GM19452 (cell line): ENCODE measurements at regions not wholly inside any gene's neighbourhood (a gene's known extent, or its start where the extent isn't known, plus 50 kb on each side); places are given as distances from the start of the nearest gene placed in this dataset.
"Not testable (repeated sequence)": the region's sequence is repeated elsewhere in the genome, so short reads cannot be mapped to it uniquely, and the experiment has no call there.

Experiments used
- ATAC-seq: cut with Tn5 transposase; IDR thresholded peaks from one replicate; pipeline ENCODE4 v1.9.1; 2021; ENCODE audit not compliant: unreplicated experiment

DNA sequence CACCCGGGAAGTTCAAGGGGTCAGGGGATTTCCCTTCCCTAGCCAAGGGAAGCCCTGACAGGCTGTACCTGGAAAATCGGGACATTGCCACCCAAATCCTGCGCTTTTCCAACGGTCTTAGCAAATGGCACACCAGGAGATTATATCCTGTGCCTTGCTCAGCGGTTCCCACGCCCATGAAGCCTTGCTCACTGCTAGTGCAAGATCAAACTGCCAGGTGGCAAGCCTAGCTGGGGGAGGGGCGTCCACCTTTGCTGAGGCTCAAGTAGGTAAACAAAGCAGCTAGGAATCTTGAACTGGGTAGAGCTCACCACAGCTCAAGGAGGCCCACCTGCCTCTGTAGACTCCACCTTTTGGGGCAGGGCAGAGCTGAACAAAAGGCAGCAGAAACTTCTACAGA lies 1794.5 kb downstream of the PCDH9 start:
- ATAC-seq: no peak

DNA sequence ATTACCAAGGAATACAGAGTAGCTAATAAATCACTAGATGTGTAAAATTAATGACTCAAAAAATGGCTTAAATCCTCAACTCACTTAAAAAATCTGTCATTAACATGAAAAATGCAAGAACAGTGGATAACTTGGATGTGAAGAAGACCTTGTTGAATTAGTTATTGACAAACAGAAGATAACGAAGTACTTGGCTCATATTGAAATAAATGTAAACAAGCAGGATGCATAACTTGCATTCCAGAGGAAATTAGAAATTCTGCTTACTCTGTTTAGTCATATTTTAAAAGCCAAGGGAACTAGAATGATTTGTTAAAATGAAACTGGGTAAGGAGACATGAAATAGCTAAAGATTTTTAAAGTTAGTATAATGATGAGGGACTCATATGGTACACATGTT lies 1812.2 kb downstream of the PCDH9 start:
- ATAC-seq: no peak

DNA sequence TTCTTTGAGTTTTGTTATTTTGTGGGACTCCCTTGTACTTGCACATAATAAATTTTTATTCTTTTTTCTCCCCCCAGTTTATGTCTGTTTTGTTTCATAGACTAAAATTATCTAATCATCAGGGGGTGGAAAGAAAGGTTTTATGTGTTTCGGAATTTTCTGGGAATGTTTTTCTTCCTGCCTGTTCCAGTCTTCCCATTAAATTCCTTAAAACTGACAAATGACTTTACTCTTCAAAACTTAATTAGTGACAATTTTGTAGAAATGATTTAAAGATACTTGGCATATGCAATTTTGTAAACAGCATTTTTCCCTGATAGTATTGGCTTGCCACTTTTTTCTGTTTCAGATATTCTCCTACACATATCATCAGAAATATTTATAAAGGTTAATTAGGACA lies 1813.4 kb downstream of the PCDH9 start:
- no peak for ATAC-seq

DNA sequence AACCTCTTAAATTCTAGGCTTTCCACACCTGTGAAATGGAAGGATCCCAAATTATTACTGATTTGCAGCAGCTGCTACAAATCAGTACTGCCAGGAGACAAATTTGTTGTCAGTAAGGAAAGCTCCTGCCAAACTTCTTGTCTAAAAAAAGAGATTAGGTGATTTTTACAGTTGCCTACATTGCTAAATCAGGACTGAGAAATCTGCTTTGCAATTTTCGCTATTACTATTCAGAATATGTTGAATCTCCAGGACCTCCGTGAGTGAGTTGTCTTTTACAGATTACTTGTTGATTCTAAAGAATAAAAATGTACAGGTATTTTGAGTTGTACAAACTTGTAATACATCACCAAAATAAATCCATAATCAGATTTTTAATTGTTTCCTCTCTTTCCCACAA lies 1815.9 kb downstream of the PCDH9 start:
- no peak for ATAC-seq

DNA sequence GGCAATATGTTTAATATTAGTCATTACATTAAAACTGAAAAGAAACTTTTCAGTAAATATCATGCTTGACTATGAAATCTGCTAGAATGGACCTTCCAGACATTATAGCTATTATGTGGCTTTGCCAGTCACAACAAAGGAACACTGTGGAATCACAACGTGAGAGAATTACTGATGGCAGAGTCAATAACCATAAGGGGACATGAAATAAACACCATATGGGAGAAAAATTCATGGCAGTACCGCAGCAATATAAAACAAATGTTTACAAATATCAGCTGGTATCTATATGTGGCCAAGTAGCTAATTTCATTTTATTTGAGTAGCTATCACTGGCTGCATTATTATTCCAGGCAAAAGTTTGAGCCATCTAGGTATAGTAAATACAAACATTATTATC lies 1818.6 kb downstream of the PCDH9 start:
- no peak for ATAC-seq

DNA sequence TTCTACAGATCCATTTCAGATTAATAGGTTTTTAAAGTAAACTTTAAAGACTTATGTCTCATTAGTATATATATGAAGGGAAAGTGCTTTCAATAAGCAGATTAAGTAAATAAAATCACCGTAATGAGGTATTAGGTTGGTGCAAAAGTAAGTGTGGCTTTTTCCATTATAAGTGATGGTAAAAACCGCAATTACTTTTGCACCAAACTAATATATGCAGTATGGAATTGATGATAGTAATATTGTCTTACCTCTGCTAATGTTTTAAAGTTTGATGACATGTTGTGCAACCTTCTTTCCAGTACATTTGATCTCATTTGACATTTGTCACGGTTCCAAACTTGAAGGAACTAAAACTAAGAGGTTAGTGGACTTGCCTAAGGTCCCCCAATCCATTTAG lies 1819.3 kb downstream of the PCDH9 start:
- no peak for ATAC-seq

DNA sequence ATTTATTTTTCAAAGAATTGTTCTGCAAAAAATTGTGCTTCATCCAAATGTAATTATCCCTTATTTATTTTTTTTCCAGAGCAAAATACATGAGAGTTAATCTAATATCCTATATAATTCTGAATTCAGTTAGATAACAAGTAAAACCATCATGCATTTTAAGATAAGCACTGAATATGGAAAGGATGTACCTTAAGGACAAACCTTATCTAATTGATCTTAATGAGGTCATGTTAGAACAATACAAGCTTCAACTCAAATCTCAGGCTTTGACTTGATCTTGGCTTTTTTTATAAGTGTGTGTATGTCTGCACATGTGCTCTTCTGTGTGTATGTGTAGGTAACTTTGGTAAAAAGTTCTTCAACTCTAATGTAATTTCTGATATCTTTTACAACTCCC lies 1828.8 kb downstream of the PCDH9 start:
- no peak for ATAC-seq

DNA sequence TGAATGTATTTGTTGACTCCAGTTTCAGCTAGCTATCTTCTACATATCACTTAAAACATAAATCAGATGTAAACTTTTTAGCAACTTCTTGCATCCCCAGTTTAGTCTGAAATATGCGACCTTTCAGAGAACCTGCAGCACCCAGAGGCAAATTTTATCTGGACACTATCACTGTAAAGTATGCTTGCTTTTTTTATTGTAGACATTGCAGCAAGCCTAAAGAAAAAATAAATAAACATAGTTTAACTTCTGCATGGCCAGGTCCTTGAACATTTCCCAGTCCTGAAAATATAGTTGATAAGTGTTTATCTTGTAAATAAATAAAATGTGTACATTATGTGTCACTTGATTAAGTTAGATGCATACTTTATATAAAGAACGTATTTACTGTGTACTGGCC lies 1829.4 kb downstream of the PCDH9 start:
- ATAC-seq: no peak

DNA sequence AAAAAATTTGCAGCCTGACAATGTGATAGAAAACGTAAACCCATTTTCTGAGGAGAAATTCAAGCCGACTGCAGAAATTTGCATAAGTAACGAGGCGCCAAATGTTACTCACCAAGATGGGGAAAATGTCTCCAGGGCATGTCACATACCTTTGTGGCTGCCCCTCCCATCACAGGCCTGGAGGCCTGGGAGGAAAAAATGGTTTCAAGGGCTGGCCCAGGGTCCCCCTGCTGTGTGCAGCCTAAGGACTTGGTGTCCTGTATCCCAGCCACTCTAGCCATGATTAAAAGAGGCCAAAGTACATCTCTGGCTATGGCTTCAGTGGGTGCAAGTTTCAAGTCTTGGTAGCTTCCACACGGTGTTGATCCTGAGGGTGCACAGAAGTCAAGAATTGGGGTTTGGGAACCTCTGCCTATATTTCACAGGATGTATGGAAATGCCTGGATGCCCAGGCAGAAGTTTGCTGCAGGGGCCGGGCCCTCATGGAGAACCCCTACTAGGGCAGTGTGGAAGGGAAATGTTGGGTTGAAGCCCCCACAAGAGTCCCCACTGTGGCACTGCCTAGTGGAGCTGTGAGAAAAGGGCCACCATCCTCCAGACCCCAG lies 1842.3 kb downstream of the PCDH9 start:
- no peak for ATAC-seq

DNA sequence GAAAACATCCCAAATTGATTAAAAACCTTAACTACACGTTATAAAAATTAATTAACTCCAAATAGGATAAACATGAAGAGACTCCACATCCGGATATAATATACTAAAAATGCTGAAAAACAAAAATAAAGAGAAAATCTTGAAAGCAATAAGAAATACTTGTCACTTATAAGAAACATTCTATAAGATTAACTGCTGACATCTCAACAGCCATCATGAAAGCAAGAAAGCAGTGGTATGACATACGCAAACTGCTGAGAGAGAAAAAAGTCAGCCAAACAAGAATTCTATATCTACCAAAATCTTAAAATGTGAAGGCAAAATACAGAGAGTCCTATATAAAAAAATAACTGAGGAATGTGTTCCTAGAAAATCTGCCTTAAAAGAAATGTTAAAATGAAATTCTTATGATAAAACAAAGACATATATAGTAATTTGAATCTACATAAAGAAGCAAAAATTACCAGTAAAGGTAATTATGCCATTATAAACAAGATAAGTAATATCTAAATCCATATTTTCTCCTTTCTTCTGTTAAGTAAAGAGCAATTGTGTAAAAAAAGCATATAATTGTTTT lies 1851.1 kb downstream of the PCDH9 start:
- no peak for ATAC-seq

DNA sequence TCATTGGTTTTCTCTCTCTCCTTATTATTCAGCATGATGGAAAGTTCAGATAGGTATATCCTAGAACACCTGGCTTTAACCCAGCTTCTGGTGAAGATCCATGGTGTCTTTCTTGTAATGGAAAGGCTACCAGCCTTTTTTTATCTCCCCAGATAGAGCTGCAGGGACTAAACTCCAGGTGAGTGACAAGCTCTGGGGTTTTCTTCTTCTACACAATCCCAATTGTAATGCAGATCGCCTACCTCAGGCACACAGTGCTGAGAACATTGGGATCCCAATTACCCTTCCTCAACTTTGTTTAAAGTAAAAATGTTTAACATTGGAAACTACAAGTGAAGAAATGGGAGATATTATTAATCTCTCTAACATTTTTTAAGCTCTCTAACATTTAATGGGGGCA lies 1851.7 kb downstream of the PCDH9 start:
- ATAC-seq: no peak

DNA sequence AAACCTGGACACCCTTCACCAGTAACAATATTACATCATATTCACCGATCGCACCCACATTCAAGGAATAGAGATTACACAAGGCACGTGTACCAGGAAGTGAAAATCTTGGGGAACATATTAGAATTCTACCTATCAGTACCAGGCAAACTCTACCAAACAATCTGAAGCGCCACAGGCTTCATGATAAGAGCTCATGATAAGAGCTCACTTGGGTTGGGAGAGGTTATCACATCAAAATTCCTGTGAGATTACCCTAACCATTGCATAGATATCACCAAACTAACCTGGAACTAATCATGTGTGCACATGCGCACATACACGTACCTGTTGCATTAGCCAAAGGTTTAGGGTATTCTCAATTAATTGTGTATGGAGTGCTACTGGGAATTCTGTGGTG lies 1861.3 kb downstream of the PCDH9 start:
- no peak for ATAC-seq

DNA sequence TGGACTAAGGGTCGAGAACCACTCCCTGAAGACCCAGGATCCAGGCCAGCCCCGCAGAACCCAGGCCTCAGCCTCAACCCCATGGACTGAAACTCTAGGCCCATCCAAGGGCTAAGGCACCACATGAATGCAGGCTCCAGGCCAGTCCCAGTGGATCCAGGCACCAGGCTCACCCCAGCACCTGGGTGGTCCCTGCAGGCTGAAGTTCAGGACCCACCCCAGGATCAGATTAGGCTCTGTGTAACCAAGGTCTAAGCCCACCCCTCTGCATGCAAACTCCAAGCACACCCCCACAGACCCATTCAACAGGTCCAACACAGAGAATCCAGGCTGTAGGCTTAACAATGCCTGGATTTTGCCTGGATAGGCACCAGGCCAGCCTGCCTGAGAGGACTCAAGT lies 1876.2 kb downstream of the PCDH9 start:
- ATAC-seq: no peak

DNA sequence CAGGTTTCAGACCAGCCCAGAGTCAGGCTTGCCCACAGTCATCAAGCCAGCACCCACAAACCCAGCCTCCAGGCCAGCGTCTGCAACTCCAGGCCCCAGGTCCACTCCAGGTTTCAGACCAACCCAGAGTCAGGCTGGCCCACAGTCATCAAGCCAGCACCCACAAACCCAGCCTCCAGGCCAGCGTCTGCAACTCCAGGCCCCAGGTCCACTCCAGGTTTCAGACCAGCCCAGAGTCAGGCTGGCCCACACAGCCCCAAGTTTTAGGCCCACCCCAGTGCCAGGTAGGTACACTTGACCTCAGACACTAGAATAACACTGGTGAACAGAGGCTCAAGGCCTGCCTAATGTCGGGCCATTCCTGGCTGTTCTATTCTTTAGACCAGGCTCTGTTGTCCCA lies 1877.0 kb downstream of the PCDH9 start:
- not testable (repeated sequence) for ATAC-seq

DNA sequence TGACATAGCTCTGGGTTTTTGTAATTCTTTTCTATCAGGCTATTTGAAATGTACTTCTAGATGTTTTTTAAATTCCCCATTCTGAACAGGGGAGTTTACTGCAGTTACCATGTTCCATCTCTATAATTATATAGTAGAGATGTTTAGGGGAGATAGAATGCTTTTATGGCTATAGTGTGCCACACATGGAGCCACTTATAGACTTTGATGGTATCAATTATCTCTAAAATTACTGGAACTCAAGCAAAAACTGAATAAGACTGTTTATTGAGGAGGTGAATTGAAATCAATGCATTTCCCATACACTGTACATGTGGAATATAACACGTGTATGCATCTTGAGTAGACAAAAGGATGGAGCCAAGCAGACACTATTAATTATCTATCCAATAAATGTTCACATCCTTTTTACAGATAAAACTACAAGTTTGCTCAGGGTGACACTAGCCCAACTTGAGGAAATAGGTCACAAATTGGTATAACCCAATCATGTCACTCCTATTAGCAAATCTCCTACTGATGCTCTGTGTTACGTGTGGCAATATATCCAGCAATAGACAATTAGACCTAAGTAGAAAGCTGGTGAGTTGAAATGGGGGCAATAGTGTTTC lies 1882.6 kb downstream of the PCDH9 start:
- ATAC-seq: no peak

DNA sequence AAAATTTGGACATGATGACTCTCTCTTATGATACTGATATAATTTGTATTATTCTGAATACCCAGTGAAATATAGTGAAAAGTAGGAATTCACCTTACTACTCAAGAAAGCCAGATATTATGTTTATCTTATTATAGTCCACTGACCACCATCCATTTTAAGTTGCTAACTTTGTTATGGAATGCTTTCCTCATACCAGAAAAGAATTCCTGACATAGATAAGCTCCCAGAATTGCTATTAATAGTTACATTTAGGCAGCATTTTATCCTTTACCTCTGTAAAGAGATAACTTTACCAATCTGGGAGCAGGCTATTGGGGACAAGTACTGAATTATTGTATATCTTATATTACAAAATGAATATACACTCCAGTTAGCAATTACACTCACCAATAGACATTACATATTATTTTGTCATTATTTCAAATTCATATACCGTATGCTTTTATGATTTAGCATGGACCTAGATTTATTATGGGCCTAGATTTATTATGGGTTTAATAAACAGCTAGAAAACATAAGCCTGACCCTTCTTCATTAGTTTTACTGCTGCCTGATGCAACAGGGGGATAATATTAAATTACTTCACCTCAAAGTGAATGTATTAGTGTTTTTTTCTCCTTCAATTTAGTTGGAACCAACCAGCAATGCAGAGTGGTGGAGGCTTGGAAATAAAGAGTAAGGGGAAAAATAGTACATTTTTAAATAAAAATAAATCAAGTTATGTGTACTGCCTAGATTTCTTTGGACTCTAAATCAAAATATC lies 1886.1 kb downstream of the PCDH9 start:
- no peak for ATAC-seq

DNA sequence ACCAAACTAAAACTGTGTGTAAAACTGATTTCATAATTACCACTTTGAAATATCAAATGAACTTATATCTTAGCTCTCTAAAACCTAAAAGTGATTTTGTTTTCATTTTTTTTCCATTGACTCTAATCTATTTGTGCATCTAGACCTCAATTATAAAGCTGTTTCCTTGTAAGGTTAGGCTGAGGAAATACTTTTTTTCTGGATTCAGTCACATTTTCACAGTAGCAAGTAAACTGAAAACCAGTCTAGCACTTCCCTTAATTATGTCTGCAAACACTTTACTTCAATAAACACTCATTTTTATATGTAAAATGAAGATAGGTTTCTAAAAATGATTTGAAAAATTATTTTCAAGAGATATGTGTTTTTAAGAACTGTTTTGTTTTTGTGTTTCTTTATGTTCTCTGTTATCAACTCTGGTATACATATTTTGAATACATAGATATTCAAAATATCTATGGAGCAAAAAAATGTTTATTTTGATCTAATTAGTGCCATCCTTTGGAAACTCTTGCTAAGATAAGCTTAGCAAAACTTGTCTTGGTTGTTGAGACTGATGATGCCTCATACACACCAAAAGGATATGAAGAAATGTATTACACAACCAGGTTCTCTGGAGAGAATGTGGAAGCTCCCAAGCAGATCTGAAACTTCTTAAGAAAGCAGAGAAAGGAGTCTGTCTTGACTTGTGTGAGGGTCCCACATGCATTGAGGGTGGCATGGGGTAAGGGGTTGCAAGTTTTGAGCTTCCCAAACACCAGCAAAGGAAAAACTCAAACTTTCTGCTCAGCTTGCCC lies 1887.4 kb downstream of the PCDH9 start:
- no peak for ATAC-seq

DNA sequence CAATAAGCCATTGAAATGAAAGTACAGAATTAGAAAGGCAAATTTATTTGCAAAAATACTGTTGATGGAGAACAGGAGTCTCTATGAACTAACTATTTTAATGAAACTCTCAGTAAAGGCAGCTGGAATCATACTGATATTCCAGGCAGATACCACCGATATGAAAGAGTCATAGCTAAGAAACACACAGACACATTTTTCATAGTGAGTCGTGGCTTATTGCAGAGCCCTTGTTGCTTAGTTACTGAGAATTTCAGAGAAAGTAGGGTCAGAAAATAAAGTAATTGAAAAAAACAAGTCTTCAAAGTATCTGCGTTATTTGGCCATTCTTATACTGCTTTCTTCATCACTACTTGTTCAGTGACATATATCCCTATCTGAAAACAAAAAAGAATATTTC lies 1890.9 kb downstream of the PCDH9 start:
- ATAC-seq: no peak

DNA sequence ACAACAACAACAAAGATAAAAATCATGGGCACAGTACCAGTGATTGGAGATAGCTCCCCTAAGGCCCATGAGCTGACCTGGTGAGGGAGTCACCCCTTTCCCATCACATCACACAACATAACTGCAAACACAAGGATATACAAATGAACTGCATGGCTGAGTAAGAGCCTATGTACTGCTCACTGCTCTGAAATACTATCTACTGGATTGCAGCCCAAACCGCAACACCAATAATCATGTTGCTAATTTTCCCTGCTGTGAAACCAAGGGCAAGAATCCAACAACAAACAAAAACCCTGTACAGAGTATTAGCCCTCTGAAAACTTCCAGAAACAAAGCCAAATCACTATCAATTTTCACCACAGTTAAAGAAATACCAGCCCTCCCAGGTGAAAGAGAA lies 1893.2 kb downstream of the PCDH9 start:
- no peak for ATAC-seq

DNA sequence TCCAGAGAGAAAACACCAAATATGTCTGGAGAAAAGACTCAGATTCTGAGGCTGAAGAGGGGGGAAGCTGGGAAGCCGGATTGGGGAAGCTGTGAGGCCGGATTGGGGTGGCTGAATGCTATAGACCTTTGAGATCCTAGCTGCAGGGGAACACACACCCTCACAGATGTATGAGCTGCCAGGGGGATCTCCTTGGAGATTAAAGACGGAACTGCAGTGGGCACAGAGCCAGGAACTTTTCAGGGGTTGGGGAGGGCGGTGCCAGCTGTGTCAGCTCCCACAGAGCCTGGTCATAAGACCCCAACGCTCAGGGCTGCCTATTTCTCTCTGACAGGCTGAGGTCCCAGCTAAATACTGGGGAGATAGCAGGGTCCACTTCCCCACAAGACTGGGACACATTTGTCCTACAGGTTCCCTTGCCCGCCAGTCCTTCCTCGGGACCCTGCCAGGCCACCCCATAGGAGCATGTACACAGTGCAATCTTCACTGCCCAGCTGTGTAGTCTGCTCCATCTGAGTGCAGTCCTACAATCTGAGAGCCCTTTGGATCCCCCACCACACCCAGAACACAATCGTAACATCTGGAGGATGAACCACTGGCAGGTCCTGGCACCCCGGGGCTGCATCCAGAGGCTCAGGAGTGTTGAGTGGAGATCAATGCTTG lies 1893.9 kb downstream of the PCDH9 start:
- ATAC-seq: no peak

DNA sequence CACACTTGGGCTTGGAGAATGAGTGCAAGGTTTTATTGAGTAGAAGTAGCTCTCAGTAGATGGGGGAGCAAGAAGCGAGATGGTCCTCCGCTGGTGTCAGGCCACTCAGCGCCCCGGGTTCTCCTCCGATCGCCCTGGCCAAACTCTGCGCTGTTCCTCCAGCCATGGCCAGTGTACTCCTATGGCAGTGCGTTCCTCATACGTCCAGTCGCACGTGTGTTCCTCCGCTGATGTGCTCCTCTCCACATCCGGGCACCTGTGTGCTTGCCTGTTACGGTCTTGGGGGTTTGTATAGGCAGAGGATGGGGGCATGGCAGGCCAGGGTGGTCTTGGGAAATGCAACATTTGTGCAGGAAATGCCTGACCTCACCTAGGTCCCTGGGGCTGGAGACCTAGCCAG lies 1899.4 kb downstream of the PCDH9 start:
- ATAC-seq: no peak
